Neutrophil (primary cell): ENCODE measurements at regions not wholly inside any gene's neighbourhood (a gene's known extent, or its start where the extent isn't known, plus 50 kb on each side); places are given as distances from the start of the nearest gene placed in this dataset.

Experiments used
- H3K27ac ChIP-seq: fragments of 200-600 bp; sonication (generic); 2 replicates; pipeline ENCODE4 v1.5.1; 2016; ENCODE audit warnings: mild to moderate bottlenecking, moderate library complexity
- H3K27me3 ChIP-seq: fragments of 200-600 bp; sonication (generic); 2 replicates; pipeline ENCODE4 v1.6.0; 2016; ENCODE audit warnings: mild to moderate bottlenecking
- H3K36me3 ChIP-seq: fragments of 200-600 bp; sonication (generic); 2 replicates; pipeline ENCODE4 v1.5.1; 2017
- H3K4me1 ChIP-seq, 2 experiments: fragments of 200-600 bp in 1 of 2; sonication (generic) in 1 of 2; 1 replicate in 1 of 2; 2 replicates in 1 of 2; pipeline versions ENCODE4 v1.5.1 to v1.6.1; 2013 to 2016; ENCODE audit warnings: low read depth in 1 of 2, low read length in 1 of 2, mild to moderate bottlenecking in 1 of 2, moderate library complexity in 1 of 2; ENCODE audit not compliant: control insufficient read depth in 1 of 2, insufficient read depth in 1 of 2
- H3K4me3 ChIP-seq, 2 experiments: fragments of 200-600 bp in 1 of 2; sonication (generic) in 1 of 2; 1 replicate in 1 of 2; 2 replicates in 1 of 2; pipeline ENCODE4 v1.5.1; 2013 to 2016; ENCODE audit warnings: low read depth in 1 of 2, low read length in 1 of 2, mild to moderate bottlenecking in 1 of 2, moderate library complexity in 1 of 2
- H3K9me3 ChIP-seq: fragments of 200-600 bp; sonication (generic); 2 replicates; pipeline ENCODE4 v1.5.1; 2016
- CTCF ChIP-seq: fragments of 200-600 bp; sonication (generic); IDR thresholded peaks from 2 replicates; pipeline ENCODE4 v1.5.1; 2016; ENCODE audit warnings: antibody characterized with exemption

GRCh38 chr11:15618583-15619032 is 503.9 kb downstream of the INSC start:
- Histone ChIP-seq H3K4me1 (peaks cover 32 to 50% of the 10 kb centered on the region in 2 experiments), H3K27ac (no peak overlapping the region), H3K27me3 (peaks cover 19% of the 10 kb centered on the region), H3K4me3 (no peak overlapping the region), H3K9me3 (no peaks in the 10 kb centered on the region), H3K36me3 (no peaks in the 10 kb centered on the region)
- no peak for TF ChIP-seq CTCF

GRCh38 chr11:15621565-15621964 is 506.8 kb downstream of the INSC start:
- no peak for TF ChIP-seq CTCF
- H3K27ac ChIP-seq = no peak overlapping the region
- peaks cover 19% of the 10 kb centered on the region for H3K27me3 ChIP-seq
- peak overlapping the region in 1 of 2 experiments; percentile 60 for H3K4me3 ChIP-seq
- H3K9me3 ChIP-seq = no peaks in the 10 kb centered on the region
- H3K4me1 ChIP-seq = peaks cover 47 to 56% of the 10 kb centered on the region in 2 experiments
- H3K36me3 ChIP-seq = no peaks in the 10 kb centered on the region

- peak overlapping the region in 1 of 2 experiments; percentile 60 for H3K4me3 ChIP-seq
- no peaks in the 10 kb centered on the region for H3K9me3 ChIP-seq
- TF ChIP-seq CTCF = no peak
- peaks cover 49 to 56% of the 10 kb centered on the region in 2 experiments for H3K4me1 ChIP-seq
- H3K27me3 ChIP-seq = peaks cover 19% of the 10 kb centered on the region
- no peaks in the 10 kb centered on the region for H3K36me3 ChIP-seq
- peak overlapping the region; percentile 53 for H3K27ac ChIP-seq
Measured at GRCh38 chr11:15622231-15622890, 507.6 kb downstream of the INSC start.

GRCh38 chr11:15624701-15625100 is 510.0 kb downstream of the INSC start:
- no peaks in the 10 kb centered on the region for H3K9me3 ChIP-seq
- no peak for TF ChIP-seq CTCF
- peaks cover 69 to 80% of the 10 kb centered on the region in 2 experiments for H3K4me1 ChIP-seq
- H3K4me3 ChIP-seq = no peak overlapping the region
- peak overlapping the region; percentile 85 for H3K27ac ChIP-seq
- H3K27me3 ChIP-seq = peaks cover 19% of the 10 kb centered on the region
- no peaks in the 10 kb centered on the region for H3K36me3 ChIP-seq

- peak; percentile 35 for TF ChIP-seq CTCF
- H3K4me1 ChIP-seq = peaks cover 76 to 88% of the 10 kb centered on the region in 2 experiments
- H3K27me3 ChIP-seq = peaks cover 19% of the 10 kb centered on the region
- H3K4me3 ChIP-seq = peak overlapping the region in 1 of 2 experiments; percentile 7
- H3K9me3 ChIP-seq = no peaks in the 10 kb centered on the region
- H3K27ac ChIP-seq = peak overlapping the region; percentile 85
- H3K36me3 ChIP-seq = no peaks in the 10 kb centered on the region
Measured at GRCh38 chr11:15625691-15626090, 511.0 kb downstream of the INSC start.
